Ectodermal cell (in vitro differentiated cells): ENCODE measurements at regions not wholly inside any gene's neighbourhood (a gene's known extent, or its start where the extent isn't known, plus 50 kb on each side); places are given as distances from the start of the nearest gene placed in this dataset.

Experiments
- H3K27ac ChIP-seq: 2 replicates; pipeline ENCODE4 v1.7.0; 2013; ENCODE audit warnings: mild to moderate bottlenecking, low read depth, low read length; ENCODE audit not compliant: insufficient read depth, poor library complexity, severe bottlenecking
- H3K27me3 ChIP-seq: 2 replicates; pipeline ENCODE4 v1.7.0; 2013; ENCODE audit warnings: mild to moderate bottlenecking, low read length; ENCODE audit not compliant: insufficient read depth, control insufficient read depth, poor library complexity, severe bottlenecking
- H3K36me3 ChIP-seq: one replicate; pipeline ENCODE4 v1.7.0; 2013; ENCODE audit warnings: low read length; ENCODE audit not compliant: control insufficient read depth, insufficient read depth
- H3K4me1 ChIP-seq: one replicate; pipeline ENCODE4 v1.7.0; 2013; ENCODE audit warnings: low read length; ENCODE audit not compliant: control insufficient read depth, insufficient read depth
- H3K4me3 ChIP-seq: 2 replicates; pipeline ENCODE4 v1.7.0; 2013; ENCODE audit warnings: low read depth, low read length, control low read depth; ENCODE audit not compliant: insufficient read depth
- H3K9me3 ChIP-seq: 2 replicates; pipeline ENCODE4 v1.7.0; 2013; ENCODE audit warnings: mild to moderate bottlenecking, low read length, moderate library complexity; ENCODE audit not compliant: control insufficient read depth
- WGBS, 2 experiments: methylation state at CpG; one replicate each; pipeline ENCODE4 v1.1.7; 2013; ENCODE audit warnings: missing lambda C conversion rate in 2 of 2; 5-methylcytosine and 5-hydroxymethylcytosine counted together

- no peak overlapping the region for H3K27ac ChIP-seq
- no peaks in the 10 kb centered on the region for H3K9me3 ChIP-seq
- H3K36me3 ChIP-seq = no peaks in the 10 kb centered on the region
- no peak overlapping the region for H3K4me3 ChIP-seq
- H3K4me1 ChIP-seq = peaks cover 10% of the 10 kb centered on the region
- 56 to 61% methylated on average over 4 of the region's 4 CpGs for WGBS, 2 experiments
- no peaks in the 10 kb centered on the region for H3K27me3 ChIP-seq
Measured at GRCh38 chr2:118490330-118490729, 357.1 kb downstream of the EN1 start.

- 78 to 83% methylated on average over 6 of the region's 6 CpGs for WGBS, 2 experiments
- Histone ChIP-seq H3K27me3 (no peaks in the 10 kb centered on the region), H3K36me3 (no peaks in the 10 kb centered on the region)
Measured at GRCh38 chr2:118489712-118490299, 357.6 kb downstream of the EN1 start.

DNA sequence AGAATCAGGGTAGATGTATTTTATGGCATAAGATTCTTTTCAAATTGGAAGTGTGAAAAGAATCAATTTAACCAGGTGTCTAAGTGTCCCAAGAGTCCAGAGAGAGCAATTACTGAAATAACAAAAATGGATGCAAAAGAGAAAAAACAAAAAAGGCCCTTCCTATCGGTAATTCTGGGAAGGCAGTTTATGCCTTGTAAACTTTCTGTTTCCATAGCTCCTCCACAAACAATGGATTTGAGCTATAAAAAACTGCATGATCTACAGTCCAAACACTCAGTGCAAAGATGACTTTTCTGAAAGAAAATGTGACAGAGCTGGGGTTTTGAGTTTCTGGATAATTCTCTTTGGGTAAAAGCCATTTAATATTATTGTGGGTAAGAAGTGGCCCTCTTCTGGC, 366.1 kb downstream of the EN1 start:
- WGBS, 2 experiments = 92 to 100% methylated on average over 1 of the region's 1 CpG
- no peaks in the 10 kb centered on the region for H3K9me3 ChIP-seq

More at GRCh38 chr2:118489712-118490299, 357.6 kb downstream of the EN1 start:
- H3K9me3 ChIP-seq = no peaks in the 10 kb centered on the region
- no peak overlapping the region for H3K4me3 ChIP-seq
- no peak overlapping the region for H3K27ac ChIP-seq
- H3K4me1 ChIP-seq = peaks cover 10% of the 10 kb centered on the region

DNA sequence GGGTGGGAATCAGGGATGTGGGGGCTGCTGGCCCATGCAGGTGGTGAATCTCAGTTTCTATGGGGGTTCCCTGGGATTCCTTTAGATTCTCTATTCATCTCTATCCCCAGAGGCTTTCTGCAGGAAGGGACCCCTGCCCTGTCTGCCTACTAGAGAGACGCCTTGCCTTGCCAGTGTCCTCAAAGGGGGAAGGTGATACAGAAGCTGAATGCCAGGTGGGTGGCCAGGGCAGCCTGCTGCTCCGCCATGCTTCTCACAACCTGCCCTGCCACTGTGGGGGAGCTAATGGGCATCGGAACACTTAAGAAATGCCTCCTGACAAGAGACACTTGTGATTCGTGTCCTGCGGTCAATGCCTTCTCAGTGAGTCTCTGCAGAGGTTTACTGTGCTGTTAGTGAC, 368.4 kb downstream of the EN1 start:
- 83 to 84% methylated on average over 5 of the region's 5 CpGs for WGBS, 2 experiments
- no peak overlapping the region for H3K27ac ChIP-seq
- peaks cover 15% of the 10 kb centered on the region for H3K4me1 ChIP-seq
- no peaks in the 10 kb centered on the region for H3K9me3 ChIP-seq
- peaks cover 52% of the 10 kb centered on the region for H3K27me3 ChIP-seq
- no peaks in the 10 kb centered on the region for H3K36me3 ChIP-seq
- H3K4me3 ChIP-seq = no peak overlapping the region

More for the DNA sequence above, 366.1 kb downstream of the EN1 start:
- Histone ChIP-seq H3K27ac (no peak overlapping the region), H3K27me3 (peaks cover 33% of the 10 kb centered on the region), H3K4me1 (peaks cover 6% of the 10 kb centered on the region), H3K36me3 (no peaks in the 10 kb centered on the region), H3K4me3 (no peak overlapping the region)

GRCh38 chr2:118477111-118477862, 370.2 kb downstream of the EN1 start:
- H3K27ac ChIP-seq = peak overlapping the region; percentile 52
- H3K36me3 ChIP-seq = no peaks in the 10 kb centered on the region
- H3K4me3 ChIP-seq = no peak overlapping the region
- peaks cover 52% of the 10 kb centered on the region for H3K27me3 ChIP-seq
- peaks cover 15% of the 10 kb centered on the region for H3K4me1 ChIP-seq
- 27 to 36% methylated on average over 8 of the region's 8 CpGs for WGBS, 2 experiments
- H3K9me3 ChIP-seq = no peaks in the 10 kb centered on the region

DNA sequence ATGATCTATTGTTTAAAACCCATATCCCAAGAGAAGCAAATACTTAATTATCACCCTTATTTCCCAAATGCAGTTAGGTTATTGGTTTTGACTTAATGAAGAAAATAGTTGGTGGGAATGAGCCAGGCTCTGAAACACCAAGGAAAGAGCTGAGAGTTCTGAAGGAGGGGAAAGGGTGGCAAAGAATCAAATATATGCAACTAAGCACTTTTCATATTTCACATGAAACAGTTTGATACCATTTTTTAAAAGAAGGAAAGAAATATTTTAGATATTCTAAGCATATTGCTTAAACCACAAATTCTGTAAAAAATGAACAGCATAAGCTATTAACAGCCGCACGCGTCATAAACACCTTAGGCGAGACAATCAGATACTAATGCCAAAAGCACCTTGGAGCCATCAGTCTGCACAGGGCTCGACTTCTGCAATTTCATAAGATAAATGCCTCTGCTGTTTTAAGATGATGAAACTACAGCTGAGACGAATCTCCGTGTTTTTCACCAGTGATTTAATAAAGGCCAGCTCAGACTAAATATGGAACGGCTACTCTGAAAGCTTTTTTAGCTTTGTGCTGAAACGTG, 371.7 kb downstream of the EN1 start:
- H3K4me1 ChIP-seq = peaks cover 15% of the 10 kb centered on the region
- H3K27me3 ChIP-seq = peaks cover 50% of the 10 kb centered on the region
- no peak overlapping the region for H3K27ac ChIP-seq
- WGBS, 2 experiments = 96 to 98% methylated on average over 9 of the region's 9 CpGs
- H3K9me3 ChIP-seq = no peaks in the 10 kb centered on the region
- H3K36me3 ChIP-seq = no peaks in the 10 kb centered on the region
- H3K4me3 ChIP-seq = no peak overlapping the region

- Histone ChIP-seq H3K36me3 (no peaks in the 10 kb centered on the region), H3K4me3 (no peak overlapping the region), H3K9me3 (no peaks in the 10 kb centered on the region), H3K4me1 (peaks cover 15% of the 10 kb centered on the region), H3K27me3 (peaks cover 44% of the 10 kb centered on the region), H3K27ac (no peak overlapping the region)
- WGBS, 2 experiments = 83 to 88% methylated on average over 3 of the region's 3 CpGs
Measured at GRCh38 chr2:118474541-118474920, 372.9 kb downstream of the EN1 start.

DNA sequence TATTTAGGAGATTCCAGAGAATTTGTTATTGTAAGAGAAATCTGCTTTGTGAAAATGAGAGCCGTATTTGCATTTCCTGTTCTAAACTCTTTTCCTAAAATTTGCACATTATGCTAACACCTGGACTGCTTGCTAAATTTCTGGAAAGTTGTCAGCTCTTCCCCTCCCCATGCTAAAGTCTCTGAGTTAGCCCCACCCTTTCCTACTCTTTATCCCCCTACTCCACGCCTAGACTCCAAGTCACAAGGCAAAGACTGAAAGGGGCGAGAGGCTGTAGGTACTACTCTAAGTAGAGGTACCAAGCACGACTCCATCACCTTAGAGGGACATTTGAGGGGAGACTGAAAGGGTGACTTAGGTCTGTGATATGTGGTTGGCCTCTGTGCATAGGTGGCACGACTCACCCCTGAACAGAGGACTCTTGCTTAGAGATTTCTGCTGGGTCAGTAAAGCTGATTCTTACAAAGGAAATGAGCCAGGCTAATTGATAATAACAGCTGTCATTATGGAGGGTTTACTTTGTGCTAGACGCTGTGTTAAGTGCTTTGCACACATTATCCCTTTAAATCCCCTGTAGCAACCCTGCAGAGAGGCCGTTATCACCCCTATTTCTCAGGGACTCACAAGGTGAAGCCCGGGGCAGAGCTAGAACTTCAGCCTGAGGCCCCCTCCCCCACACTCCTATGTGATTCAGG, 373.5 kb downstream of the EN1 start:
- H3K27me3 ChIP-seq = peaks cover 39% of the 10 kb centered on the region
- no peaks in the 10 kb centered on the region for H3K9me3 ChIP-seq
- H3K4me1 ChIP-seq = peaks cover 17% of the 10 kb centered on the region
- 49 to 57% methylated on average over 7 to 8 of the region's 8 CpGs for WGBS, 2 experiments
- no peak overlapping the region for H3K27ac ChIP-seq
- H3K36me3 ChIP-seq = no peaks in the 10 kb centered on the region
- no peak overlapping the region for H3K4me3 ChIP-seq

GRCh38 chr2:118473241-118473640, 374.2 kb downstream of the EN1 start:
- 85 to 86% methylated on average over 4 of the region's 5 CpGs for WGBS, 2 experiments
- Histone ChIP-seq H3K4me3 (no peak overlapping the region), H3K27me3 (peaks cover 36% of the 10 kb centered on the region), H3K36me3 (no peaks in the 10 kb centered on the region), H3K9me3 (no peaks in the 10 kb centered on the region), H3K27ac (no peak overlapping the region), H3K4me1 (peaks cover 17% of the 10 kb centered on the region)

GRCh38 chr2:118470297-118470696, 377.2 kb downstream of the EN1 start:
- Histone ChIP-seq H3K27me3 (peaks cover 18% of the 10 kb centered on the region), H3K4me1 (peaks cover 10% of the 10 kb centered on the region), H3K4me3 (no peak overlapping the region), H3K36me3 (no peaks in the 10 kb centered on the region), H3K9me3 (no peaks in the 10 kb centered on the region), H3K27ac (no peak overlapping the region)
- 81 to 84% methylated on average over 4 of the region's 4 CpGs for WGBS, 2 experiments
